ENCODE measurements at regions not wholly inside any gene's neighbourhood (a gene's known extent, or its start where the extent isn't known, plus 50 kb on each side); places are given as distances from the start of the nearest gene placed in this dataset.

DNA sequence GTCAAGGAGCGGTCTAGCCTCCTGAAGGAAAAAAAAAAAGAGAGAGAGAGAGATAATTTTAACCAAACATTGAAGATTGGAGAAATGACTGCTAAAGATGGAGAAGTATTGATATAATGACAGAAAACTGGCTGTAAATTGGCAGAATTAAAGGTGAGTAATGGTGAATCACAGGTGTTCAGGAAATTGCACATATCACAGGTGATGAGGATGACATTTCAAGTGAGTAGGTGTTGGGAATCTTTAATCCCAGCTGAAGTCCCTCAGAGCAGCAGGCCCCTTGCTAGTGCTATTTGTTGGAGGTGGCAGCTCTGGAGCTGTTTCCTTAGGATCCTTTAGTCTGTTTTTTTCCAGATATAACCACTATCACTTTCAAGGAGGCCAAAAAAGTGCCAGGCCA, 678.4 kb upstream of the VRK2 start:
- Histone ChIP-seq H3K79me2 (ENCODE audit: low read length) (no peaks in the 10 kb centered on the region), H3F3A (ENCODE audit: low read length, unreplicated experiment) (no peaks in the 10 kb centered on the region), H2AFZ (ENCODE audit: low read length) (no peak overlapping the region), H3K4me2 (ENCODE audit: low read length) (no peak overlapping the region), H3K9me3 (ENCODE audit: low read length) (no peaks in the 10 kb centered on the region), H3K9me2 (replicated peaks; ENCODE audit: low read length) (no peaks in the 10 kb centered on the region), H4K20me1 (ENCODE audit: low read length) (no peaks in the 10 kb centered on the region), H3K36me3 (ENCODE audit: low read depth, low read length) (no peaks in the 10 kb centered on the region), H3K9ac (ENCODE audit: low read length) (no peak overlapping the region), H3K27ac (ENCODE audit: low read length) (no peak overlapping the region), H3K27me3 (ENCODE audit: low read length) (no peaks in the 10 kb centered on the region), H3K4me1 (ENCODE audit: insufficient read depth, low read length) (peaks cover 3% of the 10 kb centered on the region; the same call in 1 of the 2 replicates), H3K4me3 (ENCODE audit: low read length) (no peak overlapping the region)
- BruUV-seq (replicated peaks), result no TSS peak
- no peak for TF ChIP-seq EZH2phosphoT487 (IDR thresholded peaks at IDR 0.05; ENCODE audit: borderline replicate concordance, low read length)
- TF ChIP-seq EZH2 (IDR thresholded peaks at IDR 0.05; ENCODE audit: low read length, unreplicated experiment), result no peak
- no peak for TF ChIP-seq CTCF (conservative IDR thresholded peaks at IDR 0.05; ENCODE audit: low read depth, low read length)
- DNase-seq, result no peak
- intact Hi-C loops (cut with micrococcal nuclease), result no loop called here
- ChIA-PET CTCF (no interaction called here), POLR2A (ENCODE audit: unreplicated experiment) (no interaction called here)
- no peak for ATAC-seq

DNA sequence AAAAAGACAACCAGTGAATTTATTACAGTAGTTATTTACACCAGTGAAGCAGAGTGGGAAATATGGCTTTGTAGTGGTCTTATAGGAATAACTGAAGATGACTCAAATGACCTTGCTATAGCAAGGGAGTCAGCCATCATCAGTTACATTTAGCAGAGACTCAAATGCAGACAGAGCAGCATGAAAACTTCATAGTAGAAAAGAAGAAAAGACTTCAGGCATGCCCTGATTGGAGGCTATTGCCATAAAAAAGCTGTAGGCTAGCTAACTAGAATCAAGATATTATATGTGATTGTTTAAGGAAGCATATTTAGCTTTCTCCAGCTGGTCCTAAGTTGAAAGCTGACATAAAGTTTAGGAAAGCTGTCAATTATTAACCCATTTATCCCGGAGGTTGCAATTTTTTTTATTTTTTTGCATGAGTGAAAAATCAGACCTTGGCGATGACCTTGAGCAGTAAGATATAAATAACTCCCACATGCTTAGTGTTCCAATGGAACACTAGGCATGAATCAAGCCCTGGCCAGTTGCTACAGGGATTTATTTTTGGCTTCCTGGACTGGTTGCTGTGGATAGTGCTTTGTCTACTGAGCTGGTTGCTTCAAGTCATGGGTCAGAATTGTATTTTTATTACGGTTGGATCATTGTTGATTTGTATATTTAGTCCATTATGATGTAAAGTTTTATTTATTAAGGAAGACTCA, 675.6 kb upstream of the VRK2 start:
- H3K36me3 ChIP-seq (ENCODE audit: low read depth, low read length), result no peaks in the 10 kb centered on the region
- no peak overlapping the region for H3K4me3 ChIP-seq (ENCODE audit: low read length)
- ChIA-PET CTCF (no interaction called here), POLR2A (ENCODE audit: unreplicated experiment) (no interaction called here)
- no peaks in the 10 kb centered on the region for H3F3A ChIP-seq (ENCODE audit: low read length, unreplicated experiment)
- H3K4me2 ChIP-seq (ENCODE audit: low read length), result no peak overlapping the region
- intact Hi-C loops (cut with micrococcal nuclease), result no loop called here
- H3K9me3 ChIP-seq (ENCODE audit: low read length), result no peaks in the 10 kb centered on the region
- peaks cover 11% of the 10 kb centered on the region for H3K4me1 ChIP-seq (ENCODE audit: insufficient read depth, low read length)
- no peak for DNase-seq
- H2AFZ ChIP-seq (ENCODE audit: low read length), result no peak overlapping the region
- BruUV-seq (replicated peaks), result no TSS peak
- H3K79me2 ChIP-seq (ENCODE audit: low read length), result no peaks in the 10 kb centered on the region
- H3K9ac ChIP-seq (ENCODE audit: low read length), result no peak overlapping the region
- no peaks in the 10 kb centered on the region for H3K9me2 ChIP-seq (replicated peaks; ENCODE audit: low read length)
- no peaks in the 10 kb centered on the region for H4K20me1 ChIP-seq (ENCODE audit: low read length)
- no peak overlapping the region for H3K27ac ChIP-seq (ENCODE audit: low read length)
- H3K27me3 ChIP-seq (ENCODE audit: low read length), result no peaks in the 10 kb centered on the region
- TF ChIP-seq EZH2phosphoT487 (IDR thresholded peaks at IDR 0.05; ENCODE audit: borderline replicate concordance, low read length) (no peak), EZH2 (IDR thresholded peaks at IDR 0.05; ENCODE audit: low read length, unreplicated experiment) (no peak), CTCF (conservative IDR thresholded peaks at IDR 0.05; ENCODE audit: low read depth, low read length) (no peak)
- no peak for ATAC-seq

DNA sequence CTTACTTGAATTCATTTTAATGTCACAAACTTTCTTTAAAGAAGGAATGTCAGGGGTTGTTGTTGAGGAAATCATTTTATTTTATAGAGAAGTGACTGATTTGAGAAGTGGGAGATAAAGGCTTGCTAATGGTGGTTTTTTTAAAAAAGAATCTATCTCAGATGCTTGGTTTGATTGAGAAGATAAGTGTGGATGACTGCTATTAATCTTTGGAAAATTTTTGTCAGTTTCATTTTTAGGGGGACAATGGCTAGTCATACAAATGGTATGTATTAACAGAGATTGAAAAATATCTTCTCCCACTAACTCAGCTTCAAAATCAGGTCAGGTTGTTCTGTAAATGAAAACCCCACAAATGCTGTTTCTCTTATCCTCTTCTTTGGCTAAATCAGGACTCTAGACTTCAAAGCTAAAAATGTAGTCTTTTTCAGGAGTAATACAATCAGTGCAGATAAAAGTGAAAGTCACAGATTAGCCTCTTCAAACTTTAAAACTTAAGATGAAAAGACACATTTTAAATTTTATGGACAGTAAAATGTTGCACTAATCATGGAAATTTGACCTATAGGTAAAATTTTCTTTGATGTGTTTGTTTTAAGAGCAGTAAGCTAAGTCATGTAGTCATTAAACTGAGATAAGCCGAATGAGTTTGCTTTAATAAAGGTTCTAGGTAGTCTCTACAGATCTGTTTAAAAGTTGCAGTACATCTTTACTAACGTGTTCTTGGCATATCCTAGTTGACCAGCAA, 674.2 kb upstream of the VRK2 start:
- no peak overlapping the region for H3K27ac ChIP-seq (ENCODE audit: low read length)
- H3K4me1 ChIP-seq (ENCODE audit: insufficient read depth, low read length), result peaks cover 11% of the 10 kb centered on the region
- ChIA-PET CTCF (no interaction called here), POLR2A (ENCODE audit: unreplicated experiment) (no interaction called here)
- H3K9me3 ChIP-seq (ENCODE audit: low read length), result no peaks in the 10 kb centered on the region
- no peak overlapping the region for H2AFZ ChIP-seq (ENCODE audit: low read length)
- intact Hi-C loops (cut with micrococcal nuclease), result no loop called here
- no TSS peak for BruUV-seq (replicated peaks)
- no peak for TF ChIP-seq EZH2 (IDR thresholded peaks at IDR 0.05; ENCODE audit: low read length, unreplicated experiment)
- TF ChIP-seq CTCF (conservative IDR thresholded peaks at IDR 0.05; ENCODE audit: low read depth, low read length), result no peak
- no peak for TF ChIP-seq EZH2phosphoT487 (IDR thresholded peaks at IDR 0.05; ENCODE audit: borderline replicate concordance, low read length)
- no peak overlapping the region for H3K9ac ChIP-seq (ENCODE audit: low read length)
- H3F3A ChIP-seq (ENCODE audit: low read length, unreplicated experiment), result no peaks in the 10 kb centered on the region
- H3K79me2 ChIP-seq (ENCODE audit: low read length), result no peaks in the 10 kb centered on the region
- no peaks in the 10 kb centered on the region for H3K36me3 ChIP-seq (ENCODE audit: low read depth, low read length)
- no peaks in the 10 kb centered on the region for H4K20me1 ChIP-seq (ENCODE audit: low read length)
- no peaks in the 10 kb centered on the region for H3K27me3 ChIP-seq (ENCODE audit: low read length)
- no peak overlapping the region for H3K4me2 ChIP-seq (ENCODE audit: low read length)
- DNase-seq (no peak), ATAC-seq (no peak)
- H3K9me2 ChIP-seq (replicated peaks; ENCODE audit: low read length), result no peaks in the 10 kb centered on the region
- no peak overlapping the region for H3K4me3 ChIP-seq (ENCODE audit: low read length)
